Astrocyte (in vitro differentiated cells and primary cell): ENCODE measurements at regions not wholly inside any gene's neighbourhood (a gene's known extent, or its start where the extent isn't known, plus 50 kb on each side); places are given as distances from the start of the nearest gene placed in this dataset.

Source experiments
- DNase-seq: peaks from one replicate; pipeline ENCODE4 v3.0.0-alpha.2; 2010; ENCODE audit warnings: low read depth
- FAIRE-seq: peaks from 2 replicates; lab custom pipeline; 2011; peaks lifted over from hg19 to GRCh38; lab: Jason Lieb, UNC
- H2AFZ ChIP-seq: 2 replicates; pipeline ENCODE4 v1.6.0; 2012; ENCODE audit warnings: low read depth, low read length, inconsistent platforms
- H3K27ac ChIP-seq: 2 replicates; pipeline ENCODE4 v1.5.1; 2011; ENCODE audit warnings: low read depth, low read length, inconsistent platforms
- H3K27me3 ChIP-seq: 2 replicates; pipeline ENCODE4 v1.6.0; 2011; ENCODE audit warnings: low read length, inconsistent platforms; ENCODE audit not compliant: insufficient read depth
- H3K36me3 ChIP-seq: 2 replicates; pipeline ENCODE4 v1.5.1; 2011; ENCODE audit warnings: low read length, inconsistent platforms; ENCODE audit not compliant: insufficient read depth
- H3K4me1 ChIP-seq: 2 replicates; pipeline ENCODE4 v1.5.1; 2011; ENCODE audit warnings: low read length, inconsistent platforms; ENCODE audit not compliant: insufficient read depth
- H3K4me2 ChIP-seq: 2 replicates; pipeline ENCODE4 v1.6.0; 2012; ENCODE audit warnings: low read length, inconsistent platforms
- H3K4me3 ChIP-seq: 2 replicates; pipeline ENCODE4 v1.5.1; 2011; ENCODE audit warnings: low read depth, mild to moderate bottlenecking, low read length, inconsistent platforms; ENCODE audit not compliant: insufficient read depth
- H3K79me2 ChIP-seq: 2 replicates; pipeline ENCODE4 v1.6.0; 2012; ENCODE audit warnings: mild to moderate bottlenecking, low read length, inconsistent platforms; ENCODE audit not compliant: insufficient read depth
- H3K9ac ChIP-seq: 2 replicates; pipeline ENCODE4 v1.6.0; 2012; ENCODE audit warnings: mild to moderate bottlenecking, low read length, inconsistent platforms
- H3K9me3 ChIP-seq: 2 replicates; pipeline ENCODE4 v1.5.1; 2012; ENCODE audit warnings: low read depth, mild to moderate bottlenecking, low read length, inconsistent platforms; ENCODE audit not compliant: insufficient read depth
- H4K20me1 ChIP-seq: 2 replicates; pipeline ENCODE4 v1.6.0; 2012; ENCODE audit warnings: low read length, inconsistent platforms; ENCODE audit not compliant: insufficient read depth
- H3K27ac Mint-ChIP-seq: one replicate; pipeline ENCODE4 v1.8.0; 2021; ENCODE audit warnings: mild to moderate bottlenecking, mixed read lengths; ENCODE audit not compliant: unreplicated experiment
- H3K27me3 Mint-ChIP-seq: one replicate; pipeline ENCODE4 v1.8.0; 2021; ENCODE audit warnings: low read depth, mixed read lengths; ENCODE audit not compliant: unreplicated experiment
- H3K36me3 Mint-ChIP-seq: one replicate; pipeline ENCODE4 v1.8.0; 2021; ENCODE audit warnings: low read depth, mixed read lengths; ENCODE audit not compliant: unreplicated experiment
- H3K4me1 Mint-ChIP-seq: one replicate; pipeline ENCODE4 v1.8.0; 2021; ENCODE audit warnings: low read depth, mixed read lengths; ENCODE audit not compliant: unreplicated experiment
- H3K4me3 Mint-ChIP-seq: one replicate; pipeline ENCODE4 v1.8.0; 2021; ENCODE audit warnings: mild to moderate bottlenecking, moderate library complexity, mixed read lengths; ENCODE audit not compliant: unreplicated experiment
- H3K9me3 Mint-ChIP-seq: one replicate; pipeline ENCODE4 v1.8.0; 2021; ENCODE audit warnings: mild to moderate bottlenecking, mixed read lengths; ENCODE audit not compliant: unreplicated experiment
- CTCF ChIP-seq: IDR thresholded peaks from 2 replicates; pipeline ENCODE4 v1.5.1; 2011; ENCODE audit warnings: low read depth, mild to moderate bottlenecking, inconsistent platforms, low read length, moderate library complexity; ENCODE audit not compliant: insufficient read depth
- EZH2 ChIP-seq: IDR thresholded peaks from 2 replicates; pipeline ENCODE4 v1.6.1; 2012; ENCODE audit warnings: mild to moderate bottlenecking, low read length, inconsistent platforms; ENCODE audit not compliant: insufficient read depth

GRCh38 chr2:9762164-9762563 lies 81.1 kb upstream of the TAF1B start:
- DNase-seq = no peak
- Histone ChIP-seq H3K9ac (no peak overlapping the region), H2AFZ (no peak overlapping the region), H3K4me1 (peaks cover 11% of the 10 kb centered on the region), H3K9me3 (no peaks in the 10 kb centered on the region), H3K27ac (no peak overlapping the region), H3K4me2 (no peak overlapping the region), H3K79me2 (no peaks in the 10 kb centered on the region), H3K4me3 (no peak overlapping the region), H3K27me3 (peaks cover 3% of the 10 kb centered on the region), H4K20me1 (no peaks in the 10 kb centered on the region), H3K36me3 (no peaks in the 10 kb centered on the region)
- H3K4me1 Mint-ChIP-seq = peaks cover 18% of the 10 kb centered on the region
- FAIRE-seq = no peak
- peaks cover 23% of the 10 kb centered on the region for H3K27me3 Mint-ChIP-seq
- H3K36me3 Mint-ChIP-seq = no peaks in the 10 kb centered on the region
- no peak overlapping the region for H3K27ac Mint-ChIP-seq
- no peak for TF ChIP-seq CTCF
- no peak overlapping the region for H3K4me3 Mint-ChIP-seq
- H3K9me3 Mint-ChIP-seq = no peaks in the 10 kb centered on the region

- Histone ChIP-seq H3K27ac (no peak overlapping the region), H4K20me1 (no peaks in the 10 kb centered on the region), H3K79me2 (no peaks in the 10 kb centered on the region), H3K9me3 (no peaks in the 10 kb centered on the region), H3K4me3 (no peak overlapping the region), H3K9ac (no peak overlapping the region), H3K4me2 (no peak overlapping the region), H3K36me3 (no peaks in the 10 kb centered on the region), H3K4me1 (peaks cover 3% of the 10 kb centered on the region), H2AFZ (no peak overlapping the region), H3K27me3 (peaks cover 3% of the 10 kb centered on the region)
- FAIRE-seq = no peak
- H3K27me3 Mint-ChIP-seq = peaks cover 17% of the 10 kb centered on the region
- H3K9me3 Mint-ChIP-seq = no peaks in the 10 kb centered on the region
- H3K27ac Mint-ChIP-seq = no peak overlapping the region
- no peak overlapping the region for H3K4me3 Mint-ChIP-seq
- peaks cover 16% of the 10 kb centered on the region for H3K4me1 Mint-ChIP-seq
- no peak for TF ChIP-seq CTCF
- no peak for TF ChIP-seq EZH2
- DNase-seq = no peak
- no peaks in the 10 kb centered on the region for H3K36me3 Mint-ChIP-seq
Observed at GRCh38 chr2:9762941-9763340, 80.3 kb upstream of the TAF1B start.

- H3K9ac ChIP-seq = no peak overlapping the region
- TF ChIP-seq EZH2 (no peak), CTCF (no peak)
- no peak overlapping the region for H3K27ac ChIP-seq
- peaks cover 3% of the 10 kb centered on the region for H3K27me3 ChIP-seq
- H3K9me3 Mint-ChIP-seq = no peaks in the 10 kb centered on the region
- no peak overlapping the region for H3K4me3 Mint-ChIP-seq
- H3K27me3 Mint-ChIP-seq = peaks cover 11% of the 10 kb centered on the region
- no peaks in the 10 kb centered on the region for H4K20me1 ChIP-seq
- H3K9me3 ChIP-seq = no peaks in the 10 kb centered on the region
- H3K27ac Mint-ChIP-seq = no peak overlapping the region
- no peak overlapping the region for H3K4me2 ChIP-seq
- no peak for FAIRE-seq
- no peaks in the 10 kb centered on the region for H3K79me2 ChIP-seq
- no peaks in the 10 kb centered on the region for H3K4me1 ChIP-seq
- H3K36me3 Mint-ChIP-seq = no peaks in the 10 kb centered on the region
- no peak overlapping the region for H3K4me3 ChIP-seq
- H3K4me1 Mint-ChIP-seq = peaks cover 22% of the 10 kb centered on the region
- DNase-seq = peak; percentile 52
- no peak overlapping the region for H2AFZ ChIP-seq
- no peaks in the 10 kb centered on the region for H3K36me3 ChIP-seq
Observed at GRCh38 chr2:9763356-9764152, 79.7 kb upstream of the TAF1B start.
